H9 (cell line): ENCODE measurements at regions not wholly inside any gene's neighbourhood (a gene's known extent, or its start where the extent isn't known, plus 50 kb on each side); places are given as distances from the start of the nearest gene placed in this dataset.

ENCODE experiments used
- DNase-seq: peaks from one replicate; pipeline ENCODE4 v3.0.0-alpha.2; 2017
- H2AFZ ChIP-seq: one replicate; pipeline ENCODE4 v1.6.1; 2013; ENCODE audit warnings: mild to moderate bottlenecking, low read length, control low read depth, moderate library complexity
- H2AK5ac ChIP-seq: 2 replicates; pipeline ENCODE4 v1.6.1; 2013; ENCODE audit warnings: low read length, control low read depth, mixed read lengths; ENCODE audit not compliant: insufficient read length
- H2BK120ac ChIP-seq: one replicate; pipeline ENCODE4 v1.6.1; 2013; ENCODE audit warnings: low read depth, mild to moderate bottlenecking, low read length, control low read depth, inconsistent platforms; ENCODE audit not compliant: poor library complexity, severe bottlenecking
- H2BK12ac ChIP-seq: 2 replicates; pipeline ENCODE4 v1.6.1; 2013; ENCODE audit warnings: low read length, control low read depth, mixed read lengths, low read depth; ENCODE audit not compliant: insufficient read length
- H2BK15ac ChIP-seq: 2 replicates; pipeline ENCODE4 v1.6.1; 2013; ENCODE audit warnings: low read depth, low read length, control low read depth
- H2BK20ac ChIP-seq: one replicate; pipeline ENCODE4 v1.6.1; 2013; ENCODE audit warnings: low read depth, mild to moderate bottlenecking, low read length, control low read depth, inconsistent platforms; ENCODE audit not compliant: poor library complexity, severe bottlenecking
- H2BK5ac ChIP-seq: 2 replicates; pipeline ENCODE4 v1.6.1; 2013; ENCODE audit warnings: low read length, control low read depth, mixed read lengths; ENCODE audit not compliant: insufficient read length
- H3K14ac ChIP-seq: 2 replicates; pipeline ENCODE4 v1.6.1; 2013; ENCODE audit warnings: low read length, control low read depth; ENCODE audit not compliant: insufficient read depth
- H3K18ac ChIP-seq: 2 replicates; pipeline ENCODE4 v1.6.1; 2013; ENCODE audit warnings: low read depth, mild to moderate bottlenecking, mixed read lengths, low read length, control low read depth; ENCODE audit not compliant: insufficient read length
- H3K23ac ChIP-seq: 2 replicates; pipeline ENCODE4 v1.6.1; 2013; ENCODE audit warnings: low read length, control low read depth, mixed read lengths, low read depth; ENCODE audit not compliant: insufficient read length
- H3K23me2 ChIP-seq: 2 replicates; pipeline ENCODE4 v1.6.1; 2013; ENCODE audit warnings: low read depth, mild to moderate bottlenecking, mixed read lengths, low read length, control low read depth; ENCODE audit not compliant: insufficient read length, poor library complexity, severe bottlenecking
- H3K27ac ChIP-seq: 2 replicates; pipeline ENCODE4 v1.5.1; 2013; ENCODE audit warnings: low read length, control low read depth, mixed read lengths, low read depth; ENCODE audit not compliant: insufficient read length
- H3K27me3 ChIP-seq: 2 replicates; pipeline ENCODE4 v1.6.1; 2013; ENCODE audit warnings: low read length, control low read depth, inconsistent platforms; ENCODE audit not compliant: insufficient read depth
- H3K4ac ChIP-seq: 2 replicates; pipeline ENCODE4 v1.6.1; 2013; ENCODE audit warnings: low read depth, mild to moderate bottlenecking, control low read depth, inconsistent platforms, low read length, moderate library complexity
- H3K4me1 ChIP-seq: 2 replicates; pipeline ENCODE4 v1.6.1; 2013; ENCODE audit warnings: low read length, control low read depth, inconsistent platforms; ENCODE audit not compliant: insufficient read depth
- H3K4me2 ChIP-seq: 2 replicates; pipeline ENCODE4 v1.6.1; 2013; ENCODE audit warnings: low read length, control low read depth, mixed read lengths; ENCODE audit not compliant: insufficient read length, insufficient read depth
- H3K56ac ChIP-seq: 2 replicates; pipeline ENCODE4 v1.6.1; 2013; ENCODE audit warnings: low read depth, mild to moderate bottlenecking, mixed read lengths, low read length, control low read depth; ENCODE audit not compliant: insufficient read length
- H3K79me1 ChIP-seq: 2 replicates; pipeline ENCODE4 v1.6.1; 2013; ENCODE audit warnings: low read depth, mild to moderate bottlenecking, moderate library complexity, low read length, control low read depth, inconsistent platforms; ENCODE audit not compliant: insufficient read depth, poor library complexity, severe bottlenecking
- H3K79me2 ChIP-seq: 2 replicates; pipeline ENCODE4 v1.6.1; 2013; ENCODE audit warnings: low read length, control low read depth, inconsistent platforms; ENCODE audit not compliant: insufficient read depth
- H3K9ac ChIP-seq: 2 replicates; pipeline ENCODE4 v1.6.1; 2013; ENCODE audit warnings: low read length, control low read depth, mixed read lengths; ENCODE audit not compliant: insufficient read length; ENCODE audit errors: extremely low read depth
- H3K9me3 ChIP-seq: one replicate; pipeline ENCODE4 v1.6.1; 2013; ENCODE audit warnings: low read depth, low read length, inconsistent platforms; ENCODE audit not compliant: control insufficient read depth
- H3T11ph ChIP-seq: one replicate; pipeline ENCODE4 v1.6.1; 2013; ENCODE audit warnings: mild to moderate bottlenecking, low read length, control low read depth, inconsistent platforms
- H4K20me1 ChIP-seq: one replicate; pipeline ENCODE4 v1.6.1; 2013; ENCODE audit not compliant: control insufficient read depth, insufficient read length, insufficient read depth
- H4K5ac ChIP-seq: 2 replicates; pipeline ENCODE4 v1.6.1; 2013; ENCODE audit warnings: low read depth, mild to moderate bottlenecking, mixed read lengths, low read length, control low read depth; ENCODE audit not compliant: insufficient read length
- H4K8ac ChIP-seq: replicated peaks from 2 replicates; pipeline ENCODE4 v1.6.1; 2013; ENCODE audit warnings: low read length, control low read depth, mixed read lengths, low read depth; ENCODE audit not compliant: insufficient read length
- H4K91ac ChIP-seq: 2 replicates; pipeline ENCODE4 v1.6.1; 2013; ENCODE audit warnings: low read depth, mild to moderate bottlenecking, moderate library complexity, mixed read lengths, low read length, control low read depth; ENCODE audit not compliant: insufficient read length
- H3K27ac Mint-ChIP-seq, 3 experiments: 2 replicates in 2 of 3; 3 replicates in 1 of 3; pipeline ENCODE4 v1.8.0; 2020 to 2021; ENCODE audit warnings: mixed read lengths in 3 of 3, mild to moderate bottlenecking in 1 of 3, moderate library complexity in 1 of 3
- H3K27me3 Mint-ChIP-seq: 2 replicates; pipeline ENCODE4 v1.8.0; 2021; ENCODE audit warnings: low read depth, mild to moderate bottlenecking, moderate library complexity, mixed read lengths
- H3K36me3 Mint-ChIP-seq, 3 experiments: 2 replicates in 2 of 3; 3 replicates in 1 of 3; pipeline ENCODE4 v1.8.0; 2020 to 2021; ENCODE audit warnings: low read depth in 3 of 3, mixed read lengths in 3 of 3; ENCODE audit not compliant: insufficient read depth in 1 of 3
- H3K4me1 Mint-ChIP-seq, 2 experiments: 2 replicates each; pipeline ENCODE4 v1.8.0; 2020; ENCODE audit warnings: mixed read lengths in 2 of 2
- H3K4me3 Mint-ChIP-seq, 2 experiments: 2 replicates in 1 of 2; 3 replicates in 1 of 2; pipeline ENCODE4 v1.8.0; 2020 to 2021; ENCODE audit warnings: mild to moderate bottlenecking in 2 of 2, mixed read lengths in 2 of 2, moderate library complexity in 1 of 2
- H3K9me3 Mint-ChIP-seq, 2 experiments: 2 replicates in 1 of 2; 3 replicates in 1 of 2; pipeline ENCODE4 v1.8.0; 2020; ENCODE audit warnings: mild to moderate bottlenecking in 2 of 2, mixed read lengths in 2 of 2, moderate library complexity in 1 of 2
- CTCF ChIP-seq: fragments of 200-600 bp; sonication (generic); conservative IDR thresholded peaks from 3 replicates; pipeline ENCODE4 v1.8.0; 2021; ENCODE audit warnings: antibody characterized with exemption, mild to moderate bottlenecking
- WGBS: extraction: QIAGEN DNeasy Blood & Tissue Kit; methylation state at CpG from one replicate; pipeline ENCODE4 v1.1.7; 2013; ENCODE audit warnings: missing lambda C conversion rate, low lambda C conversion rate, mixed read lengths; ENCODE audit not compliant: insufficient read length; ENCODE audit errors: extremely low coverage; 5-methylcytosine and 5-hydroxymethylcytosine counted together

- Mint-ChIP-seq H3K9me3 (no peaks in the 10 kb centered on the region), H3K4me1 (no peaks in the 10 kb centered on the region), H3K36me3 (no peaks in the 10 kb centered on the region), H3K4me3 (no peak overlapping the region), H3K27me3 (no peaks in the 10 kb centered on the region), H3K27ac (no peak overlapping the region)
- Histone ChIP-seq H2BK5ac (no peak overlapping the region), H2BK12ac (no peak overlapping the region), H4K8ac (no peak overlapping the region), H2BK15ac (no peak overlapping the region), H2BK120ac (no peak overlapping the region), H3K56ac (no peak overlapping the region), H3K4ac (no peak overlapping the region), H2AK5ac (no peak overlapping the region), H3K79me2 (no peaks in the 10 kb centered on the region), H2AFZ (no peak overlapping the region), H2BK20ac (no peak overlapping the region), H4K91ac (no peak overlapping the region), H3T11ph (no peak overlapping the region), H3K9me3 (no peaks in the 10 kb centered on the region), H3K4me2 (no peak overlapping the region), H3K79me1 (no peaks in the 10 kb centered on the region), H3K18ac (no peak overlapping the region), H3K14ac (no peak overlapping the region), H3K23me2 (no peaks in the 10 kb centered on the region), H3K4me1 (no peaks in the 10 kb centered on the region), H3K9ac (no peak overlapping the region), H3K27me3 (no peaks in the 10 kb centered on the region), H3K23ac (no peak overlapping the region), H3K27ac (no peak overlapping the region), H4K20me1 (no peaks in the 10 kb centered on the region), H4K5ac (no peak overlapping the region)
- no peak for TF ChIP-seq CTCF
- no CpG with 5 or more reads among the region's 6 CpGs for WGBS
- DNase-seq: no peak
Measured at GRCh38 chr14:84927096-84927827, 602.7 kb upstream of the FLRT2 start.
